ENCODE measurements at regions not wholly inside any gene's neighbourhood (a gene's known extent, or its start where the extent isn't known, plus 50 kb on each side); places are given as distances from the start of the nearest gene placed in this dataset.

DNA sequence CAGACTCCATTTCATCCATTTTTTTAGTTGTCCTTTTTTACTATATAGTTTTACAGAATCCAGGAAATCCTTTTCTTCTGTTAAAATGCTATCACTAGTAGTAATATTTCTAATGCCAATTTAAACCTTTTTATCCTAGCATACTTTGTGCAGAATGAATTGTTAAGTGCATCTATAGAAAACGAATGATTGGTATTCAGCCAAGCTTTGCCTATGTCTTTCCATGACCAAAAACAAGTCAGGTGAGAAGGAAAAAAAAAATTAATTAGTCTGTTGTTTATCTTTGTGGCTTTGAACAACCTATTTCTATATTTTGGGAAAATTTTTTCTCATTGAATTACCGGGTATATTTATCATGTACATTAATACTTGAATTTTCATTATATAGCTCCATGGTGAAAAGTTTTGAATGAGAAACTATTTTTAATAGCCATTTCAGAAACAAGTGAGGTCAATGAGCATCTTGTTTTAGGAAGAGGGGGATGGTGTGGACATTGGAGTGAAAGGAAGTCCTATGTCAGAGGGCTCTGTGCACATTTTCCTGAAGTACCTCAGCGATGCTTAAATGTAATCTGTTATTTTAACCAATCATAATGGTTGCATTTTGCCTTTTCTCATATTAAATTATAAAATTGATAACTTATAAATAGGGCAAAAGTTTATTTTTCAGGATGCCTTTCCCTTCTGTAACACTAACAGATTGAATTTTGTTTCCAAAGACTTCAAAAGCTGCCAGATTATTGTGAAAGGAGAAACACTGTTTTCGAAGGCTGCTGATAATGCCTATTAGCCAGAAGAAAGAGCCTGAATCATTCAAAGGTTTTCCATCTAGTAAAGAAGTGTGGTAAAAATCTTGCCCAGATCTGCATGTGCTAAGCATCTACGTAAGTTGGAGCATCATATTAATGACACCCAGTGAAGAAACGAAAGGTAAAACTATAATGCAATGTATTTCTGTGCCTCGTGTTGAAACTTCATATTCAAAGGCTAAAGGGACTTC, 73.8 kb upstream of the S1PR1 start:
- Histone ChIP-seq H3K4me3 (replicated peaks in 1 of 4; ENCODE audit: control extremely low read depth in 1 of 4, insufficient read depth in 1 of 4, low read depth in 3 of 4, low read length in 4 of 4) (no peak overlapping the region), H4K20me1 (ENCODE audit: control insufficient read depth, extremely low read depth, insufficient read depth, low read length) (no peaks in the 10 kb centered on the region), H3K4me1 (ENCODE audit: control insufficient read depth, extremely low read depth, insufficient read depth, low read length) (no peaks in the 10 kb centered on the region), H2AFZ (ENCODE audit: low read length) (no peak overlapping the region), H3K4me2 (ENCODE audit: extremely low read depth, insufficient read depth, low read length) (no peak overlapping the region), H3K27me3 (ENCODE audit: control insufficient read depth, insufficient read depth, low read length) (no peaks in the 10 kb centered on the region), H3K27ac (ENCODE audit: insufficient read depth, low read length) (no peak overlapping the region), H3K36me3 (ENCODE audit: control insufficient read depth, insufficient read depth, low read length) (no peaks in the 10 kb centered on the region), H3K9me3 (ENCODE audit: control insufficient read depth, insufficient read depth, low read depth, low read length) (no peaks in the 10 kb centered on the region), H3K9ac (ENCODE audit: insufficient read depth, low read length) (no peak overlapping the region), H3K79me2 (ENCODE audit: control insufficient read depth, insufficient read depth, low read length) (no peaks in the 10 kb centered on the region)
- no peak for DNase-seq (ENCODE audit: low read depth in 2 of 2)
- TF ChIP-seq, protein P1, sequence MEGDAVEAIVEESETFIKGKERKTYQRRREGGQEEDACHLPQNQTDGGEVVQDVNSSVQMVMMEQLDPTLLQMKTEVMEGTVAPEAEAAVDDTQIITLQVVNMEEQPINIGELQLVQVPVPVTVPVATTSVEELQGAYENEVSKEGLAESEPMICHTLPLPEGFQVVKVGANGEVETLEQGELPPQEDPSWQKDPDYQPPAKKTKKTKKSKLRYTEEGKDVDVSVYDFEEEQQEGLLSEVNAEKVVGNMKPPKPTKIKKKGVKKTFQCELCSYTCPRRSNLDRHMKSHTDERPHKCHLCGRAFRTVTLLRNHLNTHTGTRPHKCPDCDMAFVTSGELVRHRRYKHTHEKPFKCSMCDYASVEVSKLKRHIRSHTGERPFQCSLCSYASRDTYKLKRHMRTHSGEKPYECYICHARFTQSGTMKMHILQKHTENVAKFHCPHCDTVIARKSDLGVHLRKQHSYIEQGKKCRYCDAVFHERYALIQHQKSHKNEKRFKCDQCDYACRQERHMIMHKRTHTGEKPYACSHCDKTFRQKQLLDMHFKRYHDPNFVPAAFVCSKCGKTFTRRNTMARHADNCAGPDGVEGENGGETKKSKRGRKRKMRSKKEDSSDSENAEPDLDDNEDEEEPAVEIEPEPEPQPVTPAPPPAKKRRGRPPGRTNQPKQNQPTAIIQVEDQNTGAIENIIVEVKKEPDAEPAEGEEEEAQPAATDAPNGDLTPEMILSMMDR (conservative IDR thresholded peaks at IDR 0.05 in 1 of 2, IDR thresholded peaks at IDR 0.05 in 1 of 2; ENCODE audit: low read depth in 1 of 2, low read length in 2 of 2): no peak
- no peak for TF ChIP-seq EZH2 (IDR thresholded peaks at IDR 0.05; ENCODE audit: low read length, missing control alignments)

DNA sequence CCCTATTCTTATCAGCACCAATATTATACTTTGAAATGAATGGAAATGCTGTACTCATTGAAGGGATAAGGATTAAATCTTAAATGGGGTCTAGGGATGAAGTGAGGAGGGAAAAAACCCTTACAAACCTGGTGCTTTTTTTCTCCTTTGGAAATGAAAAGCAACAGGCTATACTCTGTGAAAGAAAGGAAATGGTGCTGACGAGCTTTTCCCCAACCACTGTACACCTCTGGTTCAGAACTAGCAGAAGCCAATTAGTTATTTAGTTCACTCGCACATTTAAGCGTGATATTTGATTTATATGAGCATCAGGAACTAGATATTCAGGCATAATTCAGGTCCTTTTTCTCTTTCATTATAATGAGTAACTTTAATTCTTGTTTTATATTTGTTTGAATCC, 74.5 kb upstream of the S1PR1 start:
- H3K4me3 ChIP-seq (replicated peaks in 1 of 4; ENCODE audit: control extremely low read depth in 1 of 4, insufficient read depth in 1 of 4, low read depth in 3 of 4, low read length in 4 of 4): no peak overlapping the region
- TF ChIP-seq, protein P1 (conservative IDR thresholded peaks at IDR 0.05 in 1 of 2, IDR thresholded peaks at IDR 0.05 in 1 of 2; ENCODE audit: low read depth in 1 of 2, low read length in 2 of 2): no peak
- TF ChIP-seq EZH2 (IDR thresholded peaks at IDR 0.05; ENCODE audit: low read length, missing control alignments): no peak
- H3K36me3 ChIP-seq (ENCODE audit: control insufficient read depth, insufficient read depth, low read length): no peaks in the 10 kb centered on the region
- H3K27me3 ChIP-seq (ENCODE audit: control insufficient read depth, insufficient read depth, low read length): no peaks in the 10 kb centered on the region
- no peak overlapping the region for H3K9ac ChIP-seq (ENCODE audit: insufficient read depth, low read length)
- H3K27ac ChIP-seq (ENCODE audit: insufficient read depth, low read length): no peak overlapping the region
- H3K4me1 ChIP-seq (ENCODE audit: control insufficient read depth, extremely low read depth, insufficient read depth, low read length): no peaks in the 10 kb centered on the region
- H3K9me3 ChIP-seq (ENCODE audit: control insufficient read depth, insufficient read depth, low read depth, low read length): no peaks in the 10 kb centered on the region
- no peak overlapping the region for H3K4me2 ChIP-seq (ENCODE audit: extremely low read depth, insufficient read depth, low read length)
- H4K20me1 ChIP-seq (ENCODE audit: control insufficient read depth, extremely low read depth, insufficient read depth, low read length): no peaks in the 10 kb centered on the region
- no peak overlapping the region for H2AFZ ChIP-seq (ENCODE audit: low read length)
- no peaks in the 10 kb centered on the region for H3K79me2 ChIP-seq (ENCODE audit: control insufficient read depth, insufficient read depth, low read length)
- no peak for DNase-seq (ENCODE audit: low read depth in 2 of 2)

DNA sequence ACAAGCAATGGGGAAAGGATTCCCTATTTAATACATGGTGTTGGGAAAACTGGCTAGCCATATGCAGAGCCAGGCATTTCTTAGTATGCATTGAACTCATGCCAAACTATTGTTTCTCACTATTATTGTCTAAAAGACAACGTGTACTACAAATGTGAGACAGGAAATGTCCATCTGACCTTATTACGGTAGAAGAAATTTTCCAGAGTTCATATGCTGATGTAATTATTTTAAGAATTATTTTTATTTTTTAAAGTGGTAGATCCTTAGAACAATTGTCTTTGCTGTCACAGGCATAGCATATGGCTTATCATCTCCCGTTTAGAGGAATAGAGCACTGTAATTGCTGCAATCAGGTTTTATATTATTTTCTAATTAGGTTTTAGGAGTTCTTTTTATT, 75.2 kb upstream of the S1PR1 start:
- Histone ChIP-seq H3K4me1 (ENCODE audit: control insufficient read depth, extremely low read depth, insufficient read depth, low read length) (no peaks in the 10 kb centered on the region), H3K36me3 (ENCODE audit: control insufficient read depth, insufficient read depth, low read length) (no peaks in the 10 kb centered on the region), H2AFZ (ENCODE audit: low read length) (no peak overlapping the region), H3K9me3 (ENCODE audit: control insufficient read depth, insufficient read depth, low read depth, low read length) (no peaks in the 10 kb centered on the region), H3K79me2 (ENCODE audit: control insufficient read depth, insufficient read depth, low read length) (no peaks in the 10 kb centered on the region), H3K27ac (ENCODE audit: insufficient read depth, low read length) (no peak overlapping the region), H3K4me2 (ENCODE audit: extremely low read depth, insufficient read depth, low read length) (no peak overlapping the region), H3K27me3 (ENCODE audit: control insufficient read depth, insufficient read depth, low read length) (no peaks in the 10 kb centered on the region), H3K9ac (ENCODE audit: insufficient read depth, low read length) (no peak overlapping the region), H4K20me1 (ENCODE audit: control insufficient read depth, extremely low read depth, insufficient read depth, low read length) (no peaks in the 10 kb centered on the region), H3K4me3 (replicated peaks in 1 of 4; ENCODE audit: control extremely low read depth in 1 of 4, insufficient read depth in 1 of 4, low read depth in 3 of 4, low read length in 4 of 4) (no peak overlapping the region)
- DNase-seq (ENCODE audit: low read depth in 2 of 2): no peak
- TF ChIP-seq EZH2 (IDR thresholded peaks at IDR 0.05; ENCODE audit: low read length, missing control alignments): no peak
